ENCODE measurements at regions not wholly inside any gene's neighbourhood (a gene's known extent, or its start where the extent isn't known, plus 50 kb on each side); places are given as distances from the start of the nearest gene placed in this dataset.

GRCh38 chr16:86909359-86910160 lies 331.2 kb downstream of the FOXL1 start:
- no peak for DNase-seq (ENCODE audit: low read depth)

GRCh38 chr16:86910161-86910769 lies 331.9 kb downstream of the FOXL1 start:
- DNase-seq (ENCODE audit: low read depth) = no peak

GRCh38 chr16:86911437-86911958 lies 333.1 kb downstream of the FOXL1 start:
- no peak for DNase-seq (ENCODE audit: low read depth)

- no peak for DNase-seq (ENCODE audit: low read depth)
Observed at GRCh38 chr16:86913886-86914285, 335.5 kb downstream of the FOXL1 start.

- DNase-seq (ENCODE audit: low read depth) = no peak
Observed at GRCh38 chr16:86914876-86915717, 336.7 kb downstream of the FOXL1 start.

GRCh38 chr16:86917471-86918365 lies 339.4 kb downstream of the FOXL1 start:
- no peak for DNase-seq (ENCODE audit: low read depth)

GRCh38 chr16:86918637-86919036 lies 340.3 kb downstream of the FOXL1 start:
- peak; percentile 63 for DNase-seq (ENCODE audit: low read depth)

- DNase-seq (ENCODE audit: low read depth) = no peak
Observed at GRCh38 chr16:86919078-86919477, 340.7 kb downstream of the FOXL1 start.

- no peak for DNase-seq (ENCODE audit: low read depth)
Observed at GRCh38 chr16:86919578-86920305, 341.4 kb downstream of the FOXL1 start.

GRCh38 chr16:86921289-86921688 lies 342.9 kb downstream of the FOXL1 start:
- no peak for DNase-seq (ENCODE audit: low read depth)

- DNase-seq (ENCODE audit: low read depth) = no peak
Observed at GRCh38 chr16:86922311-86922710, 344.0 kb downstream of the FOXL1 start.

- no peak for DNase-seq (ENCODE audit: low read depth)
Observed at GRCh38 chr16:86923656-86924055, 345.3 kb downstream of the FOXL1 start.

- peak; percentile 97 for DNase-seq (ENCODE audit: low read depth)
Observed at GRCh38 chr16:86924537-86924936, 346.2 kb downstream of the FOXL1 start.

GRCh38 chr16:86925067-86925791 lies 346.9 kb downstream of the FOXL1 start:
- peak; percentile 91 for DNase-seq (ENCODE audit: low read depth)

- no peak for DNase-seq (ENCODE audit: low read depth)
Observed at GRCh38 chr16:86926181-86927094, 348.1 kb downstream of the FOXL1 start.

- no peak for DNase-seq (ENCODE audit: low read depth)
Observed at GRCh38 chr16:86927699-86928098, 349.4 kb downstream of the FOXL1 start.

- DNase-seq (ENCODE audit: low read depth) = peak; percentile 63
Observed at GRCh38 chr16:86928523-86929011, 350.2 kb downstream of the FOXL1 start.

- peak; percentile 97 for DNase-seq (ENCODE audit: low read depth)
Observed at GRCh38 chr16:86929057-86929871, 350.9 kb downstream of the FOXL1 start.
